Vagina (tissue), 2 donors: ENCODE measurements at regions not wholly inside any gene's neighbourhood (a gene's known extent, or its start where the extent isn't known, plus 50 kb on each side); places are given as distances from the start of the nearest gene placed in this dataset.

Source experiments
- CTCF ChIP-seq, 3 experiments: fragments of 450-650 bp in 2 of 3; fragments of 200-600 bp in 1 of 3; sonication (generic) in 1 of 3; IDR thresholded peaks; one replicate each; pipeline ENCODE4 v1.5.1; 2017 to 2019; ENCODE audit warnings: antibody characterized with exemption in 3 of 3, mild to moderate bottlenecking in 2 of 3, moderate library complexity in 2 of 3
- POLR2AphosphoS5 ChIP-seq, 2 donors: sonication (generic); formaldehyde crosslinking; IDR thresholded peaks; one replicate each; pipeline ENCODE4 v1.9.0; 2017; ENCODE audit warnings: antibody characterized with exemption in 2 of 2, mild to moderate bottlenecking in 2 of 2, low read depth in 1 of 2; ENCODE audit not compliant: insufficient read depth in 1 of 2

- TF ChIP-seq CTCF (IDR thresholded peaks at IDR 0.05): no peak
- TF ChIP-seq POLR2AphosphoS5 (IDR thresholded peaks at IDR 0.05; ENCODE audit: insufficient read depth in 1 of 2, low read depth in 1 of 2): no peak
These were observed 53.8 kb upstream of the APP start for GRCh38 chr21:26224366-26224765.
